Hematopoietic multipotent progenitor cell (in vitro differentiated cells): ENCODE measurements at regions not wholly inside any gene's neighbourhood (a gene's known extent, or its start where the extent isn't known, plus 50 kb on each side); places are given as distances from the start of the nearest gene placed in this dataset. TPM values are rescaled to one million over a fixed set of nuclear protein-coding genes. Genes with fewer than 3 reads are reported as not detected.
"Not testable (repeated sequence)": the region's sequence is repeated elsewhere in the genome, so short reads cannot be mapped to it uniquely, and the experiment has no call there.

Source experiments
- DNase-seq, 3 donors: peaks; one replicate each; pipeline ENCODE4 v3.0.0-alpha.2; 2011 to 2015; ENCODE audit warnings: low read depth in 2 of 3, low spot score in 2 of 3
- small RNA-seq: library from RNA; depleted of rRNA; stranded (forward); fragments of <200 nt; gene quantifications from one replicate; pipeline ENCODE3, GENCODE V24; 2012

GRCh38 chr2:18050001-18050400 is 171.5 kb downstream of the KCNS3 start:
- DNase-seq, result no peak

GRCh38 chr2:18049325-18049724 is 170.9 kb downstream of the KCNS3 start:
- no peak for DNase-seq

GRCh38 chr2:18047896-18048657 is 169.6 kb downstream of the KCNS3 start:
- no peak for DNase-seq

GRCh38 chr2:18047213-18047611 is 168.7 kb downstream of the KCNS3 start:
- DNase-seq, result no peak

GRCh38 chr2:18046558-18047212 is 168.2 kb downstream of the KCNS3 start:
- DNase-seq, result no peak

- DNase-seq, result no peak
Measured at GRCh38 chr2:18046017-18046416, 167.6 kb downstream of the KCNS3 start.

- DNase-seq, result no peak
Measured at GRCh38 chr2:18045230-18045629, 166.8 kb downstream of the KCNS3 start.

GRCh38 chr2:18017381-18017780 is 138.9 kb downstream of the KCNS3 start:
- not testable (repeated sequence) for DNase-seq

- no peak for DNase-seq
Measured at GRCh38 chr2:18009891-18010290, 131.4 kb downstream of the KCNS3 start.

GRCh38 chr2:18005411-18005810 is 126.9 kb downstream of the KCNS3 start:
- no peak for DNase-seq

GRCh38 chr2:18001671-18002070 is 123.2 kb downstream of the KCNS3 start:
- no peak for DNase-seq

GRCh38 chr2:17996978-17997377 is 118.5 kb downstream of the KCNS3 start:
- no peak for DNase-seq

- no peak for DNase-seq
Measured at GRCh38 chr2:17995593-17995992, 117.1 kb downstream of the KCNS3 start.

Small RNAs in the stretch of these regions (small RNA-seq; reads per million reads assigned to genes)
- not detected for gene RF00561
